ENCODE measurements at regions not wholly inside any gene's neighbourhood (a gene's known extent, or its start where the extent isn't known, plus 50 kb on each side); places are given as distances from the start of the nearest gene placed in this dataset.

- in situ Hi-C loops (cut with MboI; ENCODE audit: low pct_unique_long_range_greater_than_20kb, low sequenced_read_pairs, unreplicated experiment), result no loop called here
- no peak for TF ChIP-seq CTCF (IDR thresholded peaks at IDR 0.05; ENCODE audit: extremely low read depth, insufficient read depth, missing control alignments)
- no peak for DNase-seq (ENCODE audit: low spot score)
These were observed 498.0 kb upstream of the CELF2 start for GRCh38 chr10:10519674-10520073.

- no peak for TF ChIP-seq CTCF (IDR thresholded peaks at IDR 0.05; ENCODE audit: extremely low read depth, insufficient read depth, missing control alignments)
- in situ Hi-C loops (cut with MboI; ENCODE audit: low pct_unique_long_range_greater_than_20kb, low sequenced_read_pairs, unreplicated experiment), result no loop called here
- peak; percentile 50 for DNase-seq (ENCODE audit: low spot score)
These were observed 496.9 kb upstream of the CELF2 start for GRCh38 chr10:10520491-10521385.

DNA sequence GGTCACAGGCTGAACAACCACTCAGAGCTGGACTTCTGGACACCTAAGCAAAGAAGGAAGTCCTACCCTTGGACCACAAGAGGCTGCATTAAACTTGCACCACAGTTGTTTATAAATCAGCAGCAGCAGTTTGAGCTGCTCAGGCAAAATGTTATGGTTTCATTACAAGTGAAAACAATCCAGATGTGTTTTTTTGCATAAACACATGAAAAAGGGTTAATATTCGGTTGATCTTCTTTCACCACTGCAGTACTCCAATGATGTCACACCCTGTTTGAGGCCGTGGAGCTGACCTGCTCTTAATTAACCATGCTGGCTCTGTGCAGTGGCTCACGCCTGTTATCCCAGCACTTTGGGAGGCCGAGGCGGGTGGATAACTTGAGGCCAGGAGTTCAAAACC is 490.8 kb upstream of the CELF2 start:
- TF ChIP-seq CTCF (IDR thresholded peaks at IDR 0.05; ENCODE audit: extremely low read depth, insufficient read depth, missing control alignments), result no peak
- no peak for DNase-seq (ENCODE audit: low spot score)
- in situ Hi-C loops (cut with MboI; ENCODE audit: low pct_unique_long_range_greater_than_20kb, low sequenced_read_pairs, unreplicated experiment), result no loop called here

DNA sequence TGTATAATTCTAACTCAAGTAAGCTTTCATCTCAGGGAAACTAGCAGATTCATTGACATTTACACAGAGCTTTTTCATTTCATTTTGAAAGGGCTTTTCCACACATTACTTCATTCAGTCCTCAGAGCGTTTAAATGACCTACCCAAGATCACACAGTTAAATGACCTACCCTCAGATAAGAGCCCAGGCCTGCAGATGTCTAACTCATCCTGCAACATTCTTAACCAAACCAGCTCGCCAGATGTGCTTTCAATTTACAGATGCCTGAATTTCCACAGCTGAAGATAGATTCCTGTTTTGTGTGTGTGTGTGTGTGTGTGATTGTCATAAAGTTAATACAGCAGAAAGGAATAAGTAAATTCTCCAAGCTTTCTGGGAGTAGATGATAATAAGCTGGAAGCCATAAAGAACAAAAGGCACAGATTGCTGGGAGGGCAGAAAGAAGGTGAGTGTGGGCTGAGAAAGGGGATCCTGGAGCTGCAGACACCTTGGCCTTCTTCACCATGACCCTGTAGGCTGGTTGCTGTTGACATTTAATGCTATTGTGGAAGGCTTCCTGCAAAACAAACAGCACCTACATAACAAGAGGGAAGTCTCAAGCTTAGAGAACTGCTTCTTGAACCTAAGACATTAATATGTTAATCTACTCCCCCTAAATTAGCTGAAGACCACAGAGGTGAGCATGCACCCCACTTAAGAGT is 489.7 kb upstream of the CELF2 start:
- in situ Hi-C loops (cut with MboI; ENCODE audit: low pct_unique_long_range_greater_than_20kb, low sequenced_read_pairs, unreplicated experiment), result no loop called here
- no peak for DNase-seq (ENCODE audit: low spot score)
- no peak for TF ChIP-seq CTCF (IDR thresholded peaks at IDR 0.05; ENCODE audit: extremely low read depth, insufficient read depth, missing control alignments)

DNA sequence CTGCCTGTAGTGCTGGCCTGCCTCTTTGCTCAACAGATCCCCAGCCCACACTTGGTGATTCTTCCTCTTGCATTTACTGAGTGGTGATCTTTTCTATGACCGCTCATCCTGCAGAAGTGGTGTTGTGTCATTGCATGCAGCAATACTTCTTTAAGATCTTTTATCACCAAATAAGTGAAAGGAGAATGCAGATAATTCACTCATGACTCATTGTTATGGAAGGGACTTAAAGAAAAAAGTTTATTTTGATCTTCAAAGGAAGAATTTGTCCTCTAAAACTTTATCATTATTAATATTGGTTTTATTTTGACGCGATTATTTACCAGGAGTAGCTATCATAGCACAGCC is 489.1 kb upstream of the CELF2 start:
- TF ChIP-seq CTCF (IDR thresholded peaks at IDR 0.05; ENCODE audit: extremely low read depth, insufficient read depth, missing control alignments), result no peak
- in situ Hi-C loops (cut with MboI; ENCODE audit: low pct_unique_long_range_greater_than_20kb, low sequenced_read_pairs, unreplicated experiment), result no loop called here
- no peak for DNase-seq (ENCODE audit: low spot score)

GRCh38 chr10:10530313-10530712 is 487.4 kb upstream of the CELF2 start:
- TF ChIP-seq CTCF (IDR thresholded peaks at IDR 0.05; ENCODE audit: extremely low read depth, insufficient read depth, missing control alignments), result no peak
- DNase-seq (ENCODE audit: low spot score), result no peak
- in situ Hi-C loops (cut with MboI; ENCODE audit: low pct_unique_long_range_greater_than_20kb, low sequenced_read_pairs, unreplicated experiment), result no loop called here

All from GM13977 (cell line).